Activated naive CD8-positive, alpha-beta T cell (primary cell): ENCODE measurements at regions not wholly inside any gene's neighbourhood (a gene's known extent, or its start where the extent isn't known, plus 50 kb on each side); places are given as distances from the start of the nearest gene placed in this dataset.
A peak's percentile ranks its signal among the peaks of the same experiment; 100 is the strongest.
"Not testable (repeated sequence)": the region's sequence is repeated elsewhere in the genome, so short reads cannot be mapped to it uniquely, and the experiment has no call there.

ENCODE experiments used
- H3K27ac Mint-ChIP-seq: one replicate; pipeline ENCODE4 v1.8.0; 2021; ENCODE audit warnings: mixed read lengths
- H3K27me3 Mint-ChIP-seq: one replicate; pipeline ENCODE4 v1.8.0; 2021; ENCODE audit warnings: mixed read lengths
- H3K36me3 Mint-ChIP-seq: one replicate; pipeline ENCODE4 v1.8.0; 2021; ENCODE audit warnings: mixed read lengths
- H3K4me1 Mint-ChIP-seq: one replicate; pipeline ENCODE4 v1.8.0; 2021; ENCODE audit warnings: low read depth, mixed read lengths
- H3K4me3 Mint-ChIP-seq: one replicate; pipeline ENCODE4 v1.8.0; 2021; ENCODE audit warnings: mild to moderate bottlenecking, mixed read lengths
- H3K9me3 Mint-ChIP-seq: one replicate; pipeline ENCODE4 v1.8.0; 2021; ENCODE audit warnings: low read depth, mixed read lengths

DNA sequence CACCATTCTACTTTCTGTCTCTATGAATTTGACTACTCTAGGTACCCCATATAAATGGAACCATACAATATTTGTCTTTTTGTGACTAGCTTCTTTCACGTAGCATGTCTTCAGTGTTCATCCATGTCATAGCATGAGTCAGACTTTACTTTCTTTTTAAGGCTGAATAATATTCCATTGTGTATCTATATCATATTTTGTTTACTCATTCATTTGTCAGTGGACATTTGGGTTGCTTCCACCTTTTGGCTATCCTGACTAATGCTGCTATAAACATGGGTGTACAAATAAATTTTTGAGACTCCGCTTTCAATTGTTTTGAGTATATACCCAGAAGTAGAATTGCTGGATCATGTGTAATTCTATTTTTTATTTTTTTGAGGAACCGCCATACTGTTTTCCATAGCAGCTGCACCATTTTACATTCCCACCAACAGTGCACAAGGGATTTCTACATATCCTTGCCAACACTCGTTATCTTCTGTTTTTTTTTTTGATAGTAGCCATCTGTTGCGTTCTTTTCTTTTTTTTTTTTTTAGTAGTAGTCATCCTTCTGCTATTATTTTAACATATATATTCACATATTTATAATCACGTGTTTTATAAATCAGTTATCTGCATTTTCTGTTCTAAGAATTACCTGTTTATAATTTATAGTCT, 158.0 kb upstream of the MED14 start:
- Mint-ChIP-seq H3K27ac (no peak overlapping the region), H3K4me1 (no peaks in the 10 kb centered on the region), H3K27me3 (no peaks in the 10 kb centered on the region), H3K4me3 (no peak overlapping the region), H3K9me3 (no peaks in the 10 kb centered on the region), H3K36me3 (no peaks in the 10 kb centered on the region)

DNA sequence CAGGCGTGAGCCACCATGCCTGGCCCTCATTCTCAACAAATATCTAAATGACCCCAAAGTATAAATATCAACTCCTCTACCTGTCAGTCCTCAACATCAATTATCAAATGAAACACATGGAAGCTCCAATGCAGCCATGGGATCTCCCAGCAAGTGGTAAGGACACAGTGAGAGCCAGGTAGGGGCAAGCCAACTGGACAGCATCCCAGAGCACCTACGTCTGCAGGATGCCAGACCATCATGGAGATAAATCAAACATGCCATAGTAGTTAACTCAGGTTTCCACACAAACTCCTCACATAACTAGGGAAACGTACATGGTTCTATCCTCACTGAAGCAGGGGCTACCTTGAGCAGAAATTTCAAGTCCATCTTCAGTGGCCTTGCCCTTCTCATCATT, 159.9 kb upstream of the MED14 start:
- Mint-ChIP-seq H3K27ac (no peak overlapping the region), H3K4me1 (no peaks in the 10 kb centered on the region), H3K36me3 (no peaks in the 10 kb centered on the region), H3K4me3 (no peak overlapping the region), H3K9me3 (no peaks in the 10 kb centered on the region), H3K27me3 (no peaks in the 10 kb centered on the region)

GRCh38 chrX:40897718-40898270, 162.5 kb upstream of the MED14 start:
- no peaks in the 10 kb centered on the region for H3K4me1 Mint-ChIP-seq
- no peak overlapping the region for H3K4me3 Mint-ChIP-seq
- no peak overlapping the region for H3K27ac Mint-ChIP-seq
- no peaks in the 10 kb centered on the region for H3K36me3 Mint-ChIP-seq
- no peaks in the 10 kb centered on the region for H3K9me3 Mint-ChIP-seq
- H3K27me3 Mint-ChIP-seq = no peaks in the 10 kb centered on the region

DNA sequence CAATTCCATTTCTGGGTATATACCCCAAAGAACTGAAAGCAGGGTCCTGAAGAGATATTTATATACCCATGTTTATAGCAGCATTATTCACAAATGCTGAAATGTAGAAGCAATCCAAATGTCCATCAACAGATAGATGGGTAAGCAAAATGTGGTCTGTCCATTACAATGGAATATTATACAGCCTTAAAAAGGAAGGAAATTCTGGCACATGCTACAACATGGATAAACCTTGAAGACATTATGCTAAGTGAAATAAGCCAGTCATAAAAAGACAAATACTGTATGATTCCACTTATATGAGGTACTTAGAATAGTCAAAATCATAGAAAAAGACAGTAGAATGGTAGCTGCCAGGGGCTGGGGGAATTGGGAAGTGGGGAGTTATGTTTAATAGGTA, 169.4 kb upstream of the MED14 start:
- not testable (repeated sequence) for H3K36me3 Mint-ChIP-seq, H3K27me3 Mint-ChIP-seq, H3K9me3 Mint-ChIP-seq, H3K4me1 Mint-ChIP-seq, H3K27ac Mint-ChIP-seq, H3K4me3 Mint-ChIP-seq

- no peaks in the 10 kb centered on the region for H3K27me3 Mint-ChIP-seq
- no peaks in the 10 kb centered on the region for H3K4me1 Mint-ChIP-seq
- no peaks in the 10 kb centered on the region for H3K9me3 Mint-ChIP-seq
- no peak overlapping the region for H3K27ac Mint-ChIP-seq
- no peak overlapping the region for H3K4me3 Mint-ChIP-seq
- no peaks in the 10 kb centered on the region for H3K36me3 Mint-ChIP-seq
Measured at GRCh38 chrX:40908026-40908425, 172.7 kb upstream of the MED14 start.

- H3K27me3 Mint-ChIP-seq = no peaks in the 10 kb centered on the region
- no peaks in the 10 kb centered on the region for H3K36me3 Mint-ChIP-seq
- H3K4me3 Mint-ChIP-seq = no peak overlapping the region
- H3K27ac Mint-ChIP-seq = no peak overlapping the region
- no peaks in the 10 kb centered on the region for H3K9me3 Mint-ChIP-seq
- no peaks in the 10 kb centered on the region for H3K4me1 Mint-ChIP-seq
Measured at GRCh38 chrX:40908857-40909475, 173.6 kb upstream of the MED14 start.

DNA sequence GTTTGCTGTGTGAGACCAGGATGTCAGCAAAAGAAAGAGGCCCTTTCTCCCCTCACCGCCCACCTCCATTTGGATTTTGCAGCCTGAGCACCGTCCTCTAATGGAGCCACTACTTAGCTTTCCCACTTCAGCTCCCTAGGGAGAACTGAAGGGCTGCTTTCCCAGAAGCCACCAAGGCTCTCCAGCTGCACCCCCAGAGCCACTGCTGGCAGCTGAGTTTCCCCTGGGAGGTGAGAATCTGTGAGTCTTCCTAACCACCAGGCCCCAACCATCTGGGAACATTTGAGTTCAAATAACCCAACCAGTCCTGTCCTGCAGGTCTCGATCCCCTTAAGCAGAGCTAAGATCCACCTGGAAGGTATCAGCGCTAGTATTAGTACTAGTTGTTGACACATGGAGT, 173.1 kb upstream of the USP9X start:
- Mint-ChIP-seq H3K27me3 (no peaks in the 10 kb centered on the region), H3K4me3 (no peak overlapping the region), H3K4me1 (no peaks in the 10 kb centered on the region), H3K27ac (no peak overlapping the region), H3K9me3 (no peaks in the 10 kb centered on the region), H3K36me3 (no peaks in the 10 kb centered on the region)

DNA sequence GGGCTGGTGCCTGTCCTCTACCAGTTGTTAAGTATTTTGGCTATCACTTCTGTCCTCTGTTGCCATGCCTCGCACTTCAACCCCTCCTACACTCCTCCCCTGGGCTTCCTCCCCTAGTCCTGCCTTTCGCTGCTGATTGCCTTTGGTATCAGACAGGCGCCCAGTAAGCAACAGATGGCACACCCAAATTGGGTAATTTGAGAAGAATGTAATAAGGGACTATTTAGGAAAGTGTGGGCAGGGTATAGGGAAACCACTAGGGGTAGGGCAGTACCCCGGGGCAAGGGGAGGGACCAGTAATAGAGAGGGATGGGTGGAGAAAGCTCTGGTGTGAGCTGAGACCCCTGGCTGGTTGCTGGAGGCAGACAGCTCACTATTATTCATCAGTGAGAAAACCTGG, 172.7 kb upstream of the USP9X start:
- Mint-ChIP-seq H3K36me3 (no peaks in the 10 kb centered on the region), H3K4me1 (no peaks in the 10 kb centered on the region), H3K27me3 (no peaks in the 10 kb centered on the region), H3K27ac (no peak overlapping the region), H3K9me3 (no peaks in the 10 kb centered on the region), H3K4me3 (no peak overlapping the region)

DNA sequence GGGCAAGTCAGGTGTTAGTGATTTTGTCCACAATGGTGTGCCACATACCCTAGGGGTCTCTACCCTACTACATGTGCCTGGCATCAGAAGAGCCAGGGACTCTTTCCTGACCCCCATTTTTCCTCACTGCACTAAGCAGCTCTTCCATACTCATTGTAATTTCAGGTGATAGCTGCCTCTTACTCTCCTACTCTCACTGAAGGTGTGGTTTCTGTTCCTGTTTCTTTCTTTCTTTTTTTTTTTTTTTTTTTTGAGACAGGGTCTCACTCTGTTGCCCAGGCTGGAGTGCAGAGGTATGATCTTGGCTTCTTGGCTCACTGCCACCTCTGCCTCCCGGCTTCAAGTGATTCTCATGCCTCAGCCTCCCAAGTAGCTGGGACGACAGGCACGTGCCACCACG, 164.9 kb upstream of the USP9X start:
- Mint-ChIP-seq H3K9me3 (peaks cover 9% of the 10 kb centered on the region), H3K4me3 (no peak overlapping the region), H3K27me3 (no peaks in the 10 kb centered on the region), H3K4me1 (no peaks in the 10 kb centered on the region), H3K36me3 (peaks cover 6% of the 10 kb centered on the region), H3K27ac (no peak overlapping the region)

- Mint-ChIP-seq H3K27me3 (no peaks in the 10 kb centered on the region), H3K4me1 (no peaks in the 10 kb centered on the region), H3K36me3 (peaks cover 6% of the 10 kb centered on the region), H3K27ac (no peak overlapping the region), H3K4me3 (no peak overlapping the region), H3K9me3 (peaks cover 9% of the 10 kb centered on the region)
Measured at GRCh38 chrX:40922307-40922706, 162.9 kb upstream of the USP9X start.

- H3K27me3 Mint-ChIP-seq, H3K27ac Mint-ChIP-seq, H3K36me3 Mint-ChIP-seq, H3K4me3 Mint-ChIP-seq, H3K4me1 Mint-ChIP-seq, H3K9me3 Mint-ChIP-seq: not testable (repeated sequence)
Measured at GRCh38 chrX:40926739-40927427, 158.4 kb upstream of the USP9X start.

DNA sequence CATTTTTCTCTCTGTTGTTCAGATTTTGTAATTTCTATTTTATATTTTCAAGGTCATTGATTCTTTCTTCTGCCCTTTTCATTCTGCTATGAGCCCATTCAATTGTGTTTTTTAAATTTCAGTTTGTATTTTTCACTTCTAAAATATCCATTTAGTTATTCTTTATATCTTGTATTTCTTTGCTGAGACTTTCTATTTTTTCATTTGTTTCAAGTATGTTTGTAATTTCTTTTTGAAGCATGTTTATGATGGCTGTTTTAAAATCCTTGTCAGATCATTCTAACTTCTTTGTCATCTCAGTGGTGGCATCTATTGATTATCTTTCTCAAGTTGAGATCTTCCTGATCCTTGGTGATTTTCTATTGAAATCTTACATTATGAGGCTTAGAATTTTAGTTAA, 157.2 kb upstream of the USP9X start:
- H3K4me1 Mint-ChIP-seq = peaks cover 11% of the 10 kb centered on the region
- H3K4me3 Mint-ChIP-seq = no peak overlapping the region
- no peak overlapping the region for H3K27ac Mint-ChIP-seq
- H3K36me3 Mint-ChIP-seq = no peaks in the 10 kb centered on the region
- H3K9me3 Mint-ChIP-seq = peaks cover 6% of the 10 kb centered on the region
- no peaks in the 10 kb centered on the region for H3K27me3 Mint-ChIP-seq

GRCh38 chrX:40931921-40932320, 153.3 kb upstream of the USP9X start:
- H3K27ac Mint-ChIP-seq = peak overlapping the region; percentile 72
- peaks cover 6% of the 10 kb centered on the region for H3K9me3 Mint-ChIP-seq
- no peaks in the 10 kb centered on the region for H3K36me3 Mint-ChIP-seq
- peaks cover 23% of the 10 kb centered on the region for H3K4me1 Mint-ChIP-seq
- H3K4me3 Mint-ChIP-seq = peak overlapping the region; percentile 32
- H3K27me3 Mint-ChIP-seq = no peaks in the 10 kb centered on the region

- H3K27ac Mint-ChIP-seq = peak overlapping the region; percentile 98
- H3K4me3 Mint-ChIP-seq = peak overlapping the region; percentile 86
- H3K36me3 Mint-ChIP-seq = no peaks in the 10 kb centered on the region
- no peaks in the 10 kb centered on the region for H3K27me3 Mint-ChIP-seq
- peaks cover 1% of the 10 kb centered on the region for H3K9me3 Mint-ChIP-seq
- H3K4me1 Mint-ChIP-seq = peaks cover 23% of the 10 kb centered on the region
Measured at GRCh38 chrX:40933132-40933705, 152.0 kb upstream of the USP9X start.

- peak overlapping the region; percentile 98 for H3K27ac Mint-ChIP-seq
- H3K36me3 Mint-ChIP-seq = no peaks in the 10 kb centered on the region
- no peaks in the 10 kb centered on the region for H3K9me3 Mint-ChIP-seq
- H3K27me3 Mint-ChIP-seq = no peaks in the 10 kb centered on the region
- H3K4me1 Mint-ChIP-seq = peaks cover 23% of the 10 kb centered on the region
- peak overlapping the region; percentile 86 for H3K4me3 Mint-ChIP-seq
Measured at GRCh38 chrX:40933706-40934425, 151.4 kb upstream of the USP9X start.
